ENCODE measurements at regions not wholly inside any gene's neighbourhood (a gene's known extent, or its start where the extent isn't known, plus 50 kb on each side); places are given as distances from the start of the nearest gene placed in this dataset.

GRCh38 chr6:15761045-15761502, 98.2 kb upstream of the DTNBP1 start:
- no peak overlapping the region for H2BK12ac ChIP-seq (ENCODE audit: low read length)
- no peaks in the 10 kb centered on the region for H3K27me3 ChIP-seq (ENCODE audit: insufficient read depth, low read length)
- no peak overlapping the region for H3K14ac ChIP-seq (ENCODE audit: low read length)
- H3K27ac ChIP-seq (ENCODE audit: low read depth, low read length), result no peak overlapping the region
- no peak overlapping the region for H2BK5ac ChIP-seq (ENCODE audit: low read depth, low read length, poor library complexity)
- H3K4me3 ChIP-seq (ENCODE audit: low read depth, low read length), result no peak overlapping the region
- H3K4me2 ChIP-seq (ENCODE audit: low read length), result no peak overlapping the region
- H3K9ac ChIP-seq (ENCODE audit: low read length), result no peak overlapping the region
- H3K9me3 ChIP-seq (ENCODE audit: insufficient read depth, low read depth, low read length), result no peaks in the 10 kb centered on the region
- H3K23ac ChIP-seq (ENCODE audit: low read length), result no peak overlapping the region
- no peak for DNase-seq
- H2AK5ac ChIP-seq (ENCODE audit: low read length), result no peak overlapping the region
- H2BK120ac ChIP-seq (ENCODE audit: insufficient read depth, low read length, poor library complexity), result no peak overlapping the region
- no CpG with 5 or more reads among the region's 2 CpGs for WGBS (ENCODE audit: extremely low coverage, insufficient coverage, insufficient read length)
- H3K79me1 ChIP-seq (ENCODE audit: low read length), result no peaks in the 10 kb centered on the region
- H3K18ac ChIP-seq (ENCODE audit: low read length), result no peak overlapping the region
- no peak overlapping the region for H4K91ac ChIP-seq (ENCODE audit: low read depth, low read length)
- H3K4ac ChIP-seq (ENCODE audit: low read depth, low read length), result no peak overlapping the region
- no peaks in the 10 kb centered on the region for H3K4me1 ChIP-seq (ENCODE audit: control insufficient read depth in 1 of 2, insufficient read depth in 2 of 2, low read length in 2 of 2)
- H4K8ac ChIP-seq (ENCODE audit: low read depth, low read length), result no peak overlapping the region
- H3K79me2 ChIP-seq (ENCODE audit: control insufficient read depth, insufficient read depth, low read length, poor library complexity), result no peaks in the 10 kb centered on the region
- no peaks in the 10 kb centered on the region for H3K36me3 ChIP-seq (ENCODE audit: control insufficient read depth in 1 of 2, insufficient read depth in 2 of 2, low read length in 2 of 2)
- no peak overlapping the region for H2AFZ ChIP-seq (ENCODE audit: insufficient read depth, low read length, poor library complexity)
- no peak overlapping the region for H4K12ac ChIP-seq (ENCODE audit: low read depth, low read length)

- no peak overlapping the region for H4K91ac ChIP-seq (ENCODE audit: low read depth, low read length)
Measured at GRCh38 chr6:15758631-15759215, 95.9 kb upstream of the DTNBP1 start.

GRCh38 chr6:15755526-15755925, 92.7 kb upstream of the DTNBP1 start:
- Histone ChIP-seq H2BK5ac (ENCODE audit: low read depth, low read length, poor library complexity) (no peak overlapping the region), H3K4me1 (ENCODE audit: control insufficient read depth in 1 of 2, insufficient read depth in 2 of 2, low read length in 2 of 2) (peaks cover 0 to 6% of the 10 kb centered on the region in 2 experiments), H3K23ac (ENCODE audit: low read length) (no peak overlapping the region), H2AFZ (ENCODE audit: insufficient read depth, low read length, poor library complexity) (no peak overlapping the region), H3K14ac (ENCODE audit: low read length) (no peak overlapping the region), H2AK5ac (ENCODE audit: low read length) (no peak overlapping the region), H3K4ac (ENCODE audit: low read depth, low read length) (no peak overlapping the region), H4K91ac (ENCODE audit: low read depth, low read length) (no peak overlapping the region), H4K8ac (ENCODE audit: low read depth, low read length) (no peak overlapping the region), H3K27me3 (ENCODE audit: insufficient read depth, low read length) (no peaks in the 10 kb centered on the region), H3K18ac (ENCODE audit: low read length) (no peak overlapping the region), H2BK12ac (ENCODE audit: low read length) (no peak overlapping the region), H3K4me2 (ENCODE audit: low read length) (no peak overlapping the region), H3K79me1 (ENCODE audit: low read length) (no peaks in the 10 kb centered on the region), H2BK120ac (ENCODE audit: insufficient read depth, low read length, poor library complexity) (no peak overlapping the region), H4K12ac (ENCODE audit: low read depth, low read length) (no peak overlapping the region), H3K9ac (ENCODE audit: low read length) (no peak overlapping the region), H3K4me3 (ENCODE audit: low read depth, low read length) (no peak overlapping the region), H3K36me3 (ENCODE audit: control insufficient read depth in 1 of 2, insufficient read depth in 2 of 2, low read length in 2 of 2) (no peaks in the 10 kb centered on the region), H3K9me3 (ENCODE audit: insufficient read depth, low read depth, low read length) (peaks cover 1% of the 10 kb centered on the region), H3K27ac (ENCODE audit: low read depth, low read length) (no peak overlapping the region), H3K79me2 (ENCODE audit: control insufficient read depth, insufficient read depth, low read length, poor library complexity) (no peaks in the 10 kb centered on the region)
- DNase-seq, result no peak
- no CpG with 5 or more reads among the region's 6 CpGs for WGBS (ENCODE audit: extremely low coverage, insufficient coverage, insufficient read length)

More at GRCh38 chr6:15758631-15759215, 95.9 kb upstream of the DTNBP1 start:
- H3K23ac ChIP-seq (ENCODE audit: low read length), result no peak overlapping the region
- no peaks in the 10 kb centered on the region for H3K79me2 ChIP-seq (ENCODE audit: control insufficient read depth, insufficient read depth, low read length, poor library complexity)
- H3K36me3 ChIP-seq (ENCODE audit: control insufficient read depth in 1 of 2, insufficient read depth in 2 of 2, low read length in 2 of 2), result no peaks in the 10 kb centered on the region
- no peak overlapping the region for H2AFZ ChIP-seq (ENCODE audit: insufficient read depth, low read length, poor library complexity)
- peaks cover 0 to 6% of the 10 kb centered on the region in 2 experiments for H3K4me1 ChIP-seq (ENCODE audit: control insufficient read depth in 1 of 2, insufficient read depth in 2 of 2, low read length in 2 of 2)
- no peak overlapping the region for H3K4me2 ChIP-seq (ENCODE audit: low read length)
- H2AK5ac ChIP-seq (ENCODE audit: low read length), result no peak overlapping the region
- no peak overlapping the region for H3K9ac ChIP-seq (ENCODE audit: low read length)
- H3K14ac ChIP-seq (ENCODE audit: low read length), result no peak overlapping the region
- H3K4me3 ChIP-seq (ENCODE audit: low read depth, low read length), result no peak overlapping the region
- no peak overlapping the region for H3K18ac ChIP-seq (ENCODE audit: low read length)
- no peak overlapping the region for H2BK120ac ChIP-seq (ENCODE audit: insufficient read depth, low read length, poor library complexity)
- WGBS (ENCODE audit: extremely low coverage, insufficient coverage, insufficient read length), result no CpG with 5 or more reads among the region's 36 CpGs
- H2BK5ac ChIP-seq (ENCODE audit: low read depth, low read length, poor library complexity), result no peak overlapping the region
- no peak overlapping the region for H3K4ac ChIP-seq (ENCODE audit: low read depth, low read length)
- no peaks in the 10 kb centered on the region for H3K27me3 ChIP-seq (ENCODE audit: insufficient read depth, low read length)
- H4K12ac ChIP-seq (ENCODE audit: low read depth, low read length), result no peak overlapping the region
- no peak for DNase-seq
- H3K79me1 ChIP-seq (ENCODE audit: low read length), result no peaks in the 10 kb centered on the region
- no peak overlapping the region for H2BK12ac ChIP-seq (ENCODE audit: low read length)
- no peak overlapping the region for H3K27ac ChIP-seq (ENCODE audit: low read depth, low read length)
- no peak overlapping the region for H4K8ac ChIP-seq (ENCODE audit: low read depth, low read length)
- H3K9me3 ChIP-seq (ENCODE audit: insufficient read depth, low read depth, low read length), result no peaks in the 10 kb centered on the region

GRCh38 chr6:15754706-15755079, 91.9 kb upstream of the DTNBP1 start:
- H3K27me3 ChIP-seq (ENCODE audit: insufficient read depth, low read length), result no peaks in the 10 kb centered on the region
- H2AFZ ChIP-seq (ENCODE audit: insufficient read depth, low read length, poor library complexity), result no peak overlapping the region
- peaks cover 0 to 6% of the 10 kb centered on the region in 2 experiments for H3K4me1 ChIP-seq (ENCODE audit: control insufficient read depth in 1 of 2, insufficient read depth in 2 of 2, low read length in 2 of 2)
- H3K4ac ChIP-seq (ENCODE audit: low read depth, low read length), result no peak overlapping the region
- no peak overlapping the region for H2BK5ac ChIP-seq (ENCODE audit: low read depth, low read length, poor library complexity)
- DNase-seq, result no peak
- H3K14ac ChIP-seq (ENCODE audit: low read length), result no peak overlapping the region
- no peak overlapping the region for H3K27ac ChIP-seq (ENCODE audit: low read depth, low read length)
- no peak overlapping the region for H3K9ac ChIP-seq (ENCODE audit: low read length)
- no peak overlapping the region for H3K4me3 ChIP-seq (ENCODE audit: low read depth, low read length)
- no peak overlapping the region for H4K12ac ChIP-seq (ENCODE audit: low read depth, low read length)
- H3K79me2 ChIP-seq (ENCODE audit: control insufficient read depth, insufficient read depth, low read length, poor library complexity), result no peaks in the 10 kb centered on the region
- H2BK120ac ChIP-seq (ENCODE audit: insufficient read depth, low read length, poor library complexity), result no peak overlapping the region
- H2AK5ac ChIP-seq (ENCODE audit: low read length), result no peak overlapping the region
- H3K79me1 ChIP-seq (ENCODE audit: low read length), result no peaks in the 10 kb centered on the region
- H3K36me3 ChIP-seq (ENCODE audit: control insufficient read depth in 1 of 2, insufficient read depth in 2 of 2, low read length in 2 of 2), result no peaks in the 10 kb centered on the region
- H4K8ac ChIP-seq (ENCODE audit: low read depth, low read length), result no peak overlapping the region
- no peak overlapping the region for H2BK12ac ChIP-seq (ENCODE audit: low read length)
- H4K91ac ChIP-seq (ENCODE audit: low read depth, low read length), result no peak overlapping the region
- no peak overlapping the region for H3K18ac ChIP-seq (ENCODE audit: low read length)
- no peak overlapping the region for H3K23ac ChIP-seq (ENCODE audit: low read length)
- no CpG with 5 or more reads among the region's 9 CpGs for WGBS (ENCODE audit: extremely low coverage, insufficient coverage, insufficient read length)
- H3K4me2 ChIP-seq (ENCODE audit: low read length), result no peak overlapping the region
- peaks cover 1% of the 10 kb centered on the region for H3K9me3 ChIP-seq (ENCODE audit: insufficient read depth, low read depth, low read length)
